ENCODE measurements at regions not wholly inside any gene's neighbourhood (a gene's known extent, or its start where the extent isn't known, plus 50 kb on each side); places are given as distances from the start of the nearest gene placed in this dataset.

GRCh38 chr13:65601855-65602254 lies 1628.3 kb downstream of the PCDH9 start:
- TF ChIP-seq TAF1 (IDR thresholded peaks at IDR 0.05; ENCODE audit: low read depth): no peak

DNA sequence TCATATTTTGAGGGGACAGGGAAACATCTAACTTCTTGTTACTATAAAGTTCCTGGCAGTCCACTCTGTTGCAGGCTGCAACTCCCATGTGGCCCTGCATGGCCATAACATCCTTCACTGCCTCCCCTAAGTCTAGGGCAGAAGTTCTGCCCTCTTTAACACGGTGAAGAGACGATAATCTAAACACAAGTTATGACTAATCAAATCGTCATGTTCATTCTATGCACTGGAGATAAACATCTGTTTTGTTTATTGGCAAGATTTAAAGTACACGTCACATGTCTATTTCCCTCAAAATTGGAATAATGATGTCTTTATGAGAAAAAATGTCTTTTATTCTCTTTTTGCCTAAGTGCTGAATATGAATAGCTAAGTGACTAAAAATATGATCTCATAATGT lies 1629.4 kb downstream of the PCDH9 start:
- no peak for TF ChIP-seq EP300 (IDR thresholded peaks at IDR 0.05; ENCODE audit: borderline replicate concordance)
- TF ChIP-seq YY1 (IDR thresholded peaks at IDR 0.05; ENCODE audit: low read depth): no peak
- TF ChIP-seq TAF1 (IDR thresholded peaks at IDR 0.05; ENCODE audit: low read depth): no peak
- no peak for TF ChIP-seq NFIC (IDR thresholded peaks at IDR 0.05)
- no peak for TF ChIP-seq USF1 (IDR thresholded peaks at IDR 0.05)
- no peak for TF ChIP-seq RAD21 (IDR thresholded peaks at IDR 0.05; ENCODE audit: low read depth)
- TF ChIP-seq FOXM1 (IDR thresholded peaks at IDR 0.05; ENCODE audit: borderline replicate concordance, low read depth): no peak
- TF ChIP-seq REST (IDR thresholded peaks at IDR 0.05; ENCODE audit: low read depth): no peak
- no peak for TF ChIP-seq EGR1 (IDR thresholded peaks at IDR 0.05)
- TF ChIP-seq CREB1 (IDR thresholded peaks at IDR 0.05; ENCODE audit: low read depth): no peak
- no peak for TF ChIP-seq CEBPB (IDR thresholded peaks at IDR 0.05)
- no peak for TF ChIP-seq ZBTB7A (IDR thresholded peaks at IDR 0.05; ENCODE audit: low read depth)
- no peak for TF ChIP-seq TCF12 (IDR thresholded peaks at IDR 0.05; ENCODE audit: low read depth)
- TF ChIP-seq MAX (IDR thresholded peaks at IDR 0.05): no peak
- no peak for TF ChIP-seq TEAD4 (IDR thresholded peaks at IDR 0.05)

DNA sequence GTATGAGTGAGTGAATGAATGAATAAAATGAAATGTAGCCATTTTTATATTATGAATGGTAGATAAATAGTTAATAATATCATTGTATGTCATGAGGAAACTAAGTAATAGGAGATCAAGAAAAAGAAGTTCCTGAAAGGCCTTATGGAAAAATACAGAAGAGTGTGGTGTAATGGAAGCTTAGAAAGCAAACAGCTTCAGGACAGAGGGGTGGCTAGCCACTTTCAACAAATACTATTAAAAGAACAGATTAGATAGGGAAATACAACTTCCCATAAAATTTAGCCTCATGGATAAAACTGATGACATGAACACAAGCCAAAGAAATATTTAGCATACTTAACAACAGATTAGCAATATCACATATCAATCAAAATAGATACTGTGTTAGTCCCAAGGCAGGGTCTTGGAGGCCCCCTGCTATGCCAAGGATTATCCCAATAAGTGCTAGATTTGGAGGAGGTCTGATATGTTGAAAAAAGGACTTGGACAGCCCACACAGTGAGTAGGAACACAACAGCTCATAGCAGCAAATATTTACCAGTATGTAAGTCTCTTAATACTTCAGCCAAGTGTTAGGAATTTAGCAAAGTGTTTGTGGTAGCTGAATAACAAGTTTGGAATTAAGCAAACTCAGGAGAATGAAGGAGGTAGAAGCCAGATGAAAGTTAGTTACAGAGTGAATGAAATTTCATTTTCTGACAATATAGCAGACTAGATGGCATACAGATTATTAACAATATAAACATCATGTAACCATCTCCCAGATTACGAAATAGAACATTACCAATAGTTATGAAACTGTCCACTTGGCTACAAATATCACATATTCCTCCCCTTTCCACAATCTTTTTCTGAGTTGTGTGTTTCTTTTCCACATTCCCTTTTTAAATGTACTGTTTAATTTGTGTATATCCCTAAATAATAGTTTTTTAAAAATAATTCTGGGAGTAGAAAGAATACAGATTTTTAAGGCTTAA lies 1632.0 kb downstream of the PCDH9 start:
- TF ChIP-seq EGR1 (IDR thresholded peaks at IDR 0.05) (no peak), FOXM1 (IDR thresholded peaks at IDR 0.05; ENCODE audit: borderline replicate concordance, low read depth) (no peak), CREB1 (IDR thresholded peaks at IDR 0.05; ENCODE audit: low read depth) (no peak), RAD21 (IDR thresholded peaks at IDR 0.05; ENCODE audit: low read depth) (no peak), TCF12 (IDR thresholded peaks at IDR 0.05; ENCODE audit: low read depth) (no peak), EP300 (IDR thresholded peaks at IDR 0.05; ENCODE audit: borderline replicate concordance) (no peak), NFIC (IDR thresholded peaks at IDR 0.05) (no peak), USF1 (IDR thresholded peaks at IDR 0.05) (no peak), CEBPB (IDR thresholded peaks at IDR 0.05) (no peak), TEAD4 (IDR thresholded peaks at IDR 0.05) (no peak), TAF1 (IDR thresholded peaks at IDR 0.05; ENCODE audit: low read depth) (no peak), ZBTB7A (IDR thresholded peaks at IDR 0.05; ENCODE audit: low read depth) (no peak), MAX (IDR thresholded peaks at IDR 0.05) (no peak), REST (IDR thresholded peaks at IDR 0.05; ENCODE audit: low read depth) (no peak), YY1 (IDR thresholded peaks at IDR 0.05; ENCODE audit: low read depth) (no peak)

GRCh38 chr13:65595916-65596315 lies 1634.2 kb downstream of the PCDH9 start:
- TF ChIP-seq ZBTB7A (IDR thresholded peaks at IDR 0.05; ENCODE audit: low read depth) (no peak), EP300 (IDR thresholded peaks at IDR 0.05; ENCODE audit: borderline replicate concordance) (no peak), TCF12 (IDR thresholded peaks at IDR 0.05; ENCODE audit: low read depth) (no peak), FOXM1 (IDR thresholded peaks at IDR 0.05; ENCODE audit: borderline replicate concordance, low read depth) (no peak), USF1 (IDR thresholded peaks at IDR 0.05) (no peak), RAD21 (IDR thresholded peaks at IDR 0.05; ENCODE audit: low read depth) (no peak), EGR1 (IDR thresholded peaks at IDR 0.05) (no peak), TAF1 (IDR thresholded peaks at IDR 0.05; ENCODE audit: low read depth) (no peak), TEAD4 (IDR thresholded peaks at IDR 0.05) (no peak), YY1 (IDR thresholded peaks at IDR 0.05; ENCODE audit: low read depth) (no peak)

DNA sequence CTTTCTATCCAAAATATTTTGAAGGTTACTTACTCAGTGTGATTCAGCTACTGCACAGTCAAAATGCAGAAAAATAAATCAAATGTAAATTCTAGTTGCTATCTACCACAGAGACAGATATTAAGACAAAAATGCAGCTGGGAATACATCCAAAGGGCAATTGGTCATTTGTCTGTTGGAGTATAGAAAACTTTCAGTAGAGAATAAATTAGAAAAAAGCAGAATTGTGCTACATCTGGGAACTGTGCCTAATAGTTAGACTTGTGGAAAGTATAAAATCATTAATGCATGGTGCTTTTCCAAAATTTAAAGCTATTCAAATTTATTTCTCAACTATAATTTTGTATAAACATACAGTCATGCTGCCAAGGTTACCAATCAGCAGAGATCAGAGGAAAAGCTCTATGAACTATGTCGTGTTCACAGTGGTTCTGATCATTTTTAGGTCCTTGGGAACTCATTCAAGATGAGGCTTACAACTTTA lies 1635.8 kb downstream of the PCDH9 start:
- TF ChIP-seq MAX (IDR thresholded peaks at IDR 0.05) (no peak), REST (IDR thresholded peaks at IDR 0.05; ENCODE audit: low read depth) (no peak), CEBPB (IDR thresholded peaks at IDR 0.05) (no peak), CREB1 (IDR thresholded peaks at IDR 0.05; ENCODE audit: low read depth) (no peak), TAF1 (IDR thresholded peaks at IDR 0.05; ENCODE audit: low read depth) (no peak), USF1 (IDR thresholded peaks at IDR 0.05) (no peak), YY1 (IDR thresholded peaks at IDR 0.05; ENCODE audit: low read depth) (no peak), NFIC (IDR thresholded peaks at IDR 0.05) (no peak), TCF12 (IDR thresholded peaks at IDR 0.05; ENCODE audit: low read depth) (no peak), ZBTB7A (IDR thresholded peaks at IDR 0.05; ENCODE audit: low read depth) (no peak), FOXM1 (IDR thresholded peaks at IDR 0.05; ENCODE audit: borderline replicate concordance, low read depth) (no peak), TEAD4 (IDR thresholded peaks at IDR 0.05) (no peak)
